ENCODE measurements at regions not wholly inside any gene's neighbourhood (a gene's known extent, or its start where the extent isn't known, plus 50 kb on each side); places are given as distances from the start of the nearest gene placed in this dataset.

DNA sequence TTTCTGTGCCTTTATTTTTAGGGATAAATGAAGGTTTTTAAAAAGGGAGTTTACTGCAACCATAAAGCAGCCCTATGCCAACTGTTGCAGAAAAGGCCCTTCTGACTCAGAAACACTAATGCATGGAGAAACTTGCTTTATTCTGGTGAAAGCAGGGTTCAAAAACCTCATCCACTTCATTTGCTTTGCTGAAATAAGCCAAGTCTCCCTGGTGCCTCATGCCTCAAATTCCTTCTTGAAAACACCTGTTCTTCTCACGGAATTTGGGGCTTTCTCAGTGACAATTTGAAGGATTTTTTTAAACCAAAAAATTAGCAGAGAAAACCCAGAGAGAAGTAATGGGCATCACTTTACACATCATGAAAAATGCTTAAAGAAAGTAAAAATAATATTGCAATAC lies 349.0 kb downstream of the PCDH7 start:
- DNase-seq, result no peak

DNA sequence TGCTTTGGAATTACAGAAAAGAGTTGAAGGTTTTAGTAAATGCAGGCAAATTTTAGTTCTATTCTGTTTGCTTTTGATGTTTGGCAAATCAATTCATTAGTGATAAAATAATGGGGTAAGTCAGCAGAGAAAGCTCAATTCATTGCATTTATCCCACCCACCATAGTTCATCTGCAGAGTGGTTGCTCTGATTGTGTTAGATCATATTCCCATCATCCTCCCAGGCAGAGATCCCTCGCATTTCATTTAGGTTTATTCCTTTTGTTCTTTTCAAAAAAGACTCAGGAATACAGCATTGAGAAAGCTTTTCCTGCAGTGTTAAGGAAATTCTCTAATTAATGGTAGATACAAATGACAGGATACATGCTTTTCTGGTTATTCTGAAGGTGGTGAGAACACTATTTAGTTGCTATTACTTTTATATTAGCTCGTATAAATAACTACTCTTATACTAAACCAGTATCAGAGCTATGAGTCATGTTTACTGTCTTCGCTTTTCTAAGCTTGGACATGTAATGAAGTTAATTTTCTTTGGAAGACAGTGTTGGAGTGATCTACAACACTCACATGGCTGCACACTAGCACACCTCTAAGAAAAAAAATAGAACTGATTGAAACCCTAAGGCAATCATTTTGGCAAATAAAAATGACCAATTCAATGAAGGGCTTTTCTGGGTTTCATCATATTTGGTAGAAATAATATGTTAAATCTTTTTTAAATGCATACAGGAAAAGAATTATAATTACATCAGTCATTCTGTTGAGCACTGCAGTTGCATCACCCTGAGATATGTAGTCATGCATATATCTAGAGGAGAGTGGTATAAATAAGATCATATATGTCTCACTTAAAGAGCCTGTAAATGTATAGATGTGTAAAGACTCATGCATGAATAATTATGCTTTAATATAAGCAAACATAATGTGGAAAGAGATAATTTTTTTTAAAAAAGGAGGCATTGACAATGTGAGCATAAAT lies 351.6 kb downstream of the PCDH7 start:
- no peak for DNase-seq

DNA sequence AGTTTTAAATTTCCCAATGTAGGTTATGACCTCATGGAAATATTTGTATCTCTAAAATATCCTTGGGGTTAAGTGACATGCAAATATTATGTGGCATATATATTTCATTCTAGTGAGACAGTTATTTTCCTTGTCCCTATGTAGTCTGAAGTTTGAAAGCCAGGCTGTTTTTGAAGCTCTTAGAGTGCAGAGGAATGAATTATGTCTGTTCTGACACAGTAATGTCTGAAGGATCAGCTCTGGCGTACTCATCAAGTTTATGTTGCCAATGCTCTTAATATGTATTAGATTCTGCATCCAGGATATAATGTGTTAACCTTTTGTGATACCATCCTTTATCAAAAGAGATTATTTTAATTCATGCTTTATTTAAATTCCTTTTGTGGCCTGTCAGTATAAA lies 355.8 kb downstream of the PCDH7 start:
- DNase-seq, result no peak

DNA sequence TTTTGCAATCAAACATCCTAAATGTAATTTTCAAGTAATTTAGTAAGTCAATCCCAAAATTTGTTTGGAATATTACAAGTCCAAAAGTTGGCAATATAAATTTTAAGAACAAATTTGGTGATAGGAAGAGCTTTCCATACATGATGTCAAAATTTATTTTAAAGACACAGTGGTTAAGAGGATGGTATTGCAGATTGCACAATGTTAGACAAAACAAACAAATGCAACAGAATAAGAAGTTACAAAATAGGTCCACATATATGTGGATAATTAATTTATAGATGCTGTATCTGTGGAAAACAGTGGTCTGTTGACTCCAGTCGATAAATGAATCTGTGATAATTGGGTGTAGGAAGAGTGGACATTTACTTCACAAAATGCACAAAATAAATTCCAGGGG lies 358.5 kb downstream of the PCDH7 start:
- DNase-seq, result no peak

DNA sequence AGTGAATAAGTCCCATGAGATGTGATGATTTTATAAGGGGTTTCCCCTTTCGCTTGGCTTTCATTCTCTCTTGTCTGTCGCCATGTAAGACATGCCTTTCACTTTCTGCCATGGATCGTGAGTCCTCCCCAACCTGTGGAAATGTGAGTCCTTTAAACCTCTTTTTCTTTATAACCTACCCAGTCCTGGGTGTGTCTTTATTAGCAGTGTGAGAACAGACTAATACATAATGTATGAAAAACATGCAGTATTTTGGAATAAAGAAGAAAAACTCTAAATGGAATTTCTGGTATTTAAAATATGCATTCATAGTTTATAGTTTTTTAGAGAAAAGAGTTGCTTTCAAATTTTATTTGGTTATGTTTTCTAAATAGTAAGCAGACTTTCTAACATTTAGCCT lies 360.7 kb downstream of the PCDH7 start:
- DNase-seq, result no peak

DNA sequence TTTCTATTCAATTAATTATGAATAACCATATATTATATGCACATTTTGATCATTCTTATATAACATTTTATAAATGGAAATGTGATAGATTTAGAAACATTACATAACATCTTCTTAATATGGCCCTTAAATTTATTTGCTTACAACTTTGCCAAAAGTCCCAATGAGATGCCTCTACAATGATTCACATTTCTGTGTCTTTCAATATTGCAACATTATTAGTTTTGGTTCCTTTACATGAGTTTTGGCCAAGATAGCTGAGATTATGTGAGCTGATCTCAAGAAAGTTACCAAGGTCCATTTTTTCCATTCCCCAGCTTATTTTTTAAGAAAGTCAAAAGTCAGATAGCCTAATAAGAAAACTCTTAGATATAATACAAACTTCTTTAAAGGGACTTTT lies 361.2 kb downstream of the PCDH7 start:
- no peak for DNase-seq

DNA sequence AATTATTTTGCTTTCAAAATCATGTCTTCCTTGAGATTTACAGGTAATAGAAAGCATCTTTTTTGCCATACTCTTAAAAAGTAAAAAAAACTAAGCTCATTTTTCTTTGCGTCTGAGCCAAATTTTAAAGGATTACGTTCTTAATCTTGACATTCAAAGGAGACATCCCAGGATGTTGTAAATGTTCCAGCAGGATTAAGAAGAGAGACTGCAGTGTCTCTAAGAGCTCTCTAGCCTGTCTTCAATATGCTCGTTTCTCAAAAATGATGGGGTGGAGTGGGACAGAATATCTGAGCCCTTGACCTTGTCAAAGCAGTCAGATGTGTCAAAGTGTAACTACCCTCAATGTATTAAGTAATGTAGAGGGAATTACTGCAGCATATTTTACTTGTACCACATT lies 363.3 kb downstream of the PCDH7 start:
- no peak for DNase-seq

DNA sequence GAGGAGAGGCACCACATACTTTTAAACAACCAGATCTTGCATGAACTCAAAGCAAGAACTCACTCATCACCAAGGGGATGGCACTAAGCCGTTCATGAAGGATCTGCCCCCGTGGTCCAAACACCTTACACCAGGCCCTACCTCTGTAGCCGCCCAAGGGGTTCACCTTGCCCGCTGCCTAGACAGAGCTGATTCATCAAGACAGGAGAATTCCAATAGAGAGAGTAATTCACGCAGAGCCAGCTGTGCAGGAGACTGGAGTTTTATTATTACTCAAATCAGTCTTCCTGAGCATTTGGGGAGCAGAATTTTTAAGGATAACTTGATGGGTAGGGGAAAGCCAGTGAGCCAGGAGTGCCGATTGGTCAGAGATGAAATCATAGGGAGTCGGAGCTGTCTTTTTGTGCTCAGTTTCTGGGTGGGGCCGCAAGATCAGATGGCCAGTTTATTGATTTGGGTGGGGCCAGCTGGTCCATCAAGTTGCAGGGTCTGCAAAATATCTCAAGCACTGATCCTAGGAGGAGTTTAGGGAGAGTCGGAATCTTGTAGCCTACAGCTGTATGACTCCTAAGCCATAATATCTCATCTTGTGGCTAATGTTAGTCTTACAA lies 364.7 kb downstream of the PCDH7 start:
- DNase-seq, result no peak

DNA sequence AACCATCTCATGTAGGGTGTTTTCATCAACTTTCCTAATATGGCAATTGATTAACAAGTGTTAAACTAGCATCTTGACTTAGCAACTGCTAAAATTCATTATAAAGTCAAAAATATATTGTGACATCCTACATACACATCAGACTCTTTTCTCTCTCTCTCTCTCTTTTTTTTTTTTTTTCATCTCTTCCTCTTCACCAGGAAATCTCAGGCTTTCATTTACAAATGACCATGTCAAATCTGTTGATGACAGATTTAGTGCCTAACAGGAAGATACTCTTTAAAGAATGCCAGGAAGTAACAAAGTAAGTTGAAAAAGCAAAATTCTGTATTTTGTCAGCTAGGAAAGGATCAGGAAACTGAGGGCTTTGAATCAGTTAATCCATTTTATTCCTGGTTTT lies 365.5 kb downstream of the PCDH7 start:
- DNase-seq, result no peak

DNA sequence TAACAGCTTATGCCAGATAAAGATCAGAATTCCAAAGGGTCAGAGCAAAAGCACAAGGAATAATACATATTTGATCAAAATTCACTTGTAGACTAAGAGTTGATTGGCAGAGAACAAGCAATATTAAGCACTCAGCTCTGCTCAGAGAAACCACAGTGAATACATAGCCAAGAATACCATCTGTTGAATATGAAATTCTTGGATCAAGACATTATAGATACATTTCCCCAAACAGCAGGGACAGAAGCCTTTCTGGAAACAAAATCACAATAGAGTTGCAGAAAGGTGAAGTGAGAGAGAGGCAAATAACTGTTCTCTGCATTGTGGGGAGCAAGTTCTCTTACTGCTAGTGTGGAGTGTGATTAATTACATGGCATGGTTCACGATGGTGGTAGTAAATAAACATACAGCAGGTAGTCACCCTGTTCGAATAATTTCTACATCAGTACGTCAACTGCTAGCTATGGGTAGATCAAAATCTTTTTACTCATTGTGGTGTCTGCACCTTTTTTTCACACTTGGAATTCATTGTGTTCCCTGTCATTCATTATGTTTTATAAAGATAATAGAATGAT lies 366.7 kb downstream of the PCDH7 start:
- DNase-seq, result no peak

DNA sequence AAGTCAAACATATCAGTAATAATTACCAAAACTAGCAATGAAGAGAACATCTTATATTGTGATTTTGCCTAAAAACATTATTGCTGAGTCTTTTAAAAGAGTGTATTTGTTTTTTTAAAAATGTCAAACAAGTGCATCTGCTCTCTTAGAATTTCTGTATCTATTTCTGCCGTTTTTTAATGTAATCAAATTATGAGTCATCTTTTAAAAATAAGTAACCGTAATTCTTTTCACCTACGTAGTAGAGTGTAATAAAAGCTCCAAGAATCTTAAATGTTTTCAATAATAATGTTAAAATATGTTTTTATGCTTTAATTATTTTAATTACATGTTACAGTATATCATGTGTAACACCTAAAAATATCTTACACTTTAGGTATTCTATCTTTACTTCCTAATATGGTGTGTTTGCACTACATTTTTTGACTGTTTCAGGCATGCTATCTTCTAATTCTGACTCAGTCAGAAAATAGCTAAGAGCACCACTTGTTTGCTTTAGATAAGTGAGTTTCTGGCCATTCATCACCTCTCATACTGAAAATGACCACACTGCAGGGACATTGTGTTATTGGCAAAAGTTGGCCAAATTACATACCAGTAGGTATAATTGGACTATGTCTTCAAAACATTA lies 368.5 kb downstream of the PCDH7 start:
- DNase-seq, result no peak

DNA sequence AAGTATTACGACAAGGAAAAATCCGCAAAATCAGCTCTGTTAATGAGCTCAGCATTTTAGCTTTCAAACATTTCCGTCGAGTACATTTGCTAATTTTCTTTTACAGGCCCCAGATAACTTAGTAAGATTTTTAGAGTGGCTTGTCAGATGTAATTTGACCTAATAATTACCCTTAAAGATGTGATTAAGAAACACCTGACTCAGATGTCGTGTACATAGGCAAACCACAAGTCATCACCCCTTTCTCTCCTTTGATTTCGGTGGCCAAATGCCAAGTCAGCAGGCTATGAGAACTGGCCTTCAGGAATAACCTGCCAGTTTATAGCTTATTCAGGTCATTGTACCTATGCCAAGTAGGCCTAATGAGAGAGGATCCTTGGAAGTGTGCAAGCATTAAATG lies 369.6 kb downstream of the PCDH7 start:
- DNase-seq, result peak; percentile 52

DNA sequence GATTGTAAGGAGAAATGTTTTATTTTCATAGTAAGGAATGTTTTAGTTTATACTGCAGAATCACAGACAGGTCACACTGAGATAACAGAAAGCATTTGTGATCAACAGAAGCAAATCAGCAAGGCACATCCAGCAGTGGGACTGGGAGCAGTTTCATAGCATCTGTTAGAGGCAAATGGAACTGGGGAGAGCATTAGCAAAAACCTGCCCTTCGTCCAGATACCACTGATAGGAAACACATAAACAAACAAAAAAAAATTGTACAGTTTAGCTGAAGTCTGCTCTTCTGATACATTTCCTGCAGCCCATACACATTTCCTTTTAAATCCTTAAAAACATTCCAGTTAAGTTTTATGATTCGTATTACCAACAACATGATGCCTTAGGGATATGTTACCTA lies 374.3 kb downstream of the PCDH7 start:
- DNase-seq, result no peak

DNA sequence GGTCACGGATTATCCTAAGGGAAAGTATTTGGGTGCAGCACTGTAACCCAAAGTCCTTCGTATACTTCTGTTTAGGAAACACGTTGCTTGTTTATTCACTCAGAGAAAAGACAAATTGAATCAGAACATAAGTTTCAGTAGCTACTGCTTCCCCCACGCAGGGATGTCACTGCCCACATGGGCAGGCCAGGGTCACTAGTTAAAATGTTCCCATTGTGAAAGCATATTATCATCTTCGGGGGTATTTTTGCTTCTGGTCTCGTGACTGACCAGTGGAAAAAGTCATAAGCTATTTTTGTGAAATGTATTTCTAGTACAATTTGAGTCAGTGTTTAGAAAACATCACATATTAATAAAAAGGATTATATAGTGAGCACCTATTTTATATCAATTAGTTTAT lies 377.8 kb downstream of the PCDH7 start:
- DNase-seq, result no peak

DNA sequence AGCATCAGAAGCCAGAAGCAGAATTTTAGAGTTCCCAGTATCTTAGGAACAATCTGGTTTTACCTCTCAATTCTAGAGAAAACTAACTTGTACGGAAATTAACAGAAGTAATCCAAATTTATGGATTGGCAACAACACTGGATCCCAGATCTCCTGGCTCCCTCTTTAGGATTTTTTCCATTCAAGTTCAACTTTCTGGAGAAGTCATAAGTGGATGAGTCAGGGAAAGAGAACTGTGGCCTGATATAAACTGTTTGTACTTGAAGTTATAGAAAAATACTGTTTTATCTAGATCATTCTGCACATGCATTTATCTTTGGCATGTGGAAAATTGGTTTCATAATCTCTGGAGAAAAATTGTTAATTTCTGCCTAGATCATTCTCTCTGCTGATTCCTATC lies 380.4 kb downstream of the PCDH7 start:
- DNase-seq, result no peak

DNA sequence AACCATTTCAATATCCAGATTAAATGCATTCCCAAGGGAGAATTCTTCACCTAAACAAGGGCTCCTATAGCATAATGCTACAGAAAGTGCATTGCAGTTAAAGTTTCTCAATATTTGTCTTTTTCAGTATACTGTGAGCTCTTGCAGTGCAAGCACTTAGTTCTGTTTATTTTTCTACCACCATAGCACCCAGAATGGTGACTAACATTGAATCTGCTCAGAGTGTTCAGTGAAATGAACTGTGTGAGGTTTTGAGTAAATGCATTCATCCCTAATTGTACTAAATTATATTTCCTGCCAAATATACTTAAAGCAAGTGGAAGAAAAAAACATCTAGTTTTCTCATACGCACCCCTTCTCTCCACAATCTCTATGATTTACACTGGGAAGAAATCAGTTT lies 383.9 kb downstream of the PCDH7 start:
- DNase-seq, result no peak

DNA sequence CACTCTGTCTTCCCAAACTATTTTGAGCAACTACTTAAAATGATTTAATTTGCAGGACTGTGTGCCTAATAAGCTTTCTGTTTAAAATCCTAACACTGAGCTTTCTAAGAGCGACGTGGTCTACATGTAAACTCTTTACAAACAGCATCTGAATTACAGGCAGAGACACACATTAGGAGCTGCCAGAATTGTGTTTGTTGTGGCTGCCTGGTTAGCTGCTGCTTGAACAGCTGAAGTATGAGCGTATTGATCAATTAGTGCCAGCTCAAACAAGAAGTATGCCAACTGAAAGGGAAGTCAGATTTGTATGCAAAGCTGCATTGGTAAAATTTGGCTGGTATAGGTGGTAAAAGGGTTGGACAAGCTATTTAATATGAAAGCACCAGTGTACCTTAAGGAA lies 384.4 kb downstream of the PCDH7 start:
- DNase-seq, result peak; percentile 76

DNA sequence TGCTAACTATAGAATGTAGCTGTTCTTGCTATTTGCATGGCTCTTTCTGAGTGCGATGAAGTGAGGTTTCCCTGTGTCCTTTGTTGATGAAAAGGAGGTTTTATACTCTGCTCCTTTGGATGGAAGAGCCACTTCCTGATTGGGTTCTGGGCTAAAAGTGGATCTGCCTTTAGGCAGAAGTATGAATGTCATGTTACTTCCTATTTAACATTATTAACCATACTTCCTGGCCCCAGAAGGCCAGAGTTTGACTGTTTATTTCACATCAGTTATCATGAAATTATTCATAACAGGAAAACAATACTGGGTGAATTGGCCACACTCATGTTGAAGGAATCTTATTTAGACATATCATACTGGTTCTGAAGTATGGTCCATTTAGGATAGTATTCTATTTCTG lies 386.2 kb downstream of the PCDH7 start:
- DNase-seq, result no peak

DNA sequence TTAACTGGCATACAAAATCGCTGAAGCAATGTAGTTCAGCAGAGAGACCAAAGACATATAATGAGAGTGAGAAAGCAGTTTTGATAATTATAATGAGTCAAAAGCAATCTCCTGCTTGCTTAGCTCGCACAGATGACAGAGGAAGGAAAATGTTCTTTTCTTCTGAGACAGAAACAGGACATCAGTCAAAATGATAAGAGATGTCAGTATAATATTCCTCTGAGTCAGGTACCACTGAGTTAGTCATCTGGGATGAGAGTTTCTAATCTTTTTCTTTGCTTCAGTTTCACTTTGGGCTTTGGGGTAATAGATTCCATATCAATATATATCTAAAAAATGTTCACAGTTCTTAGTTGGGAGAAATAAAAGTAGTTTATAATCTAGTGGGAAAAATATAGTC lies 387.2 kb downstream of the PCDH7 start:
- DNase-seq, result no peak

DNA sequence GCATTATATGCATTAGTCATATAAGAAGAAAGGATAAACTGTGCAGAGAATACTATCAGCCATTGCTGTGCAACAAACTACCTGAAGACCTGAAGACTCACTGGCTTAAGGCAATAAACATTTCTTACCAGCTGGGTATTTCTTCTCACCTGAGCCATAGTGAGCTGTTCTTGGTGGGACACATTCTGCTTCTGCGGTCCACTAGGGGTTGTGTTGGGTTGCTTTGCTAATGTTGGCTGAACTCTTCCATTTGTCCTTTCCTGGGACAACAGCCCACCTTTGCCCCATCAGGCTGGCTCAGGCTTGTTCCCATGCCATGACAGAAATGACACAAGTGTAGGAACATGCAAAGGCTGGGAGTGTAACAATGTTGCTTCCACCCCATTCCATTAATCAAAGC lies 388.6 kb downstream of the PCDH7 start:
- DNase-seq, result no peak

DNA sequence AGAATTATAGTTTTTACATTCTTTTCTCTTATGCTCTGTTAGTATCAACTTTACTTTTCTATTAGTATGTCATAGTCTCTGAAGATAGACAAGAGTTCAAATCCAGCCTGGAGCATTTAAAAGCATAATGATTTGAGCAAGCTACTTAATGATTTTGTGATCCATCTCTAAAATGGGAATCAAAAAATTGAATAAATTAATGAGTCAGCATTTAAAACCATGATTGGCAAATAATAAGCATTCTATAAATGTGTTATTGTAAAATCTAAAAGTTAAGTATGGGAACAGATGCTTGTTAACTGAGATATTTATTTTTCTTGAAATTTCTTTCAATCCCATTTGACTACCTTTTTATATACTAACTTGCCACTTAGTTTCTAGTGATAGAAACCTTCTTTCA lies 391.6 kb downstream of the PCDH7 start:
- no peak for DNase-seq

DNA sequence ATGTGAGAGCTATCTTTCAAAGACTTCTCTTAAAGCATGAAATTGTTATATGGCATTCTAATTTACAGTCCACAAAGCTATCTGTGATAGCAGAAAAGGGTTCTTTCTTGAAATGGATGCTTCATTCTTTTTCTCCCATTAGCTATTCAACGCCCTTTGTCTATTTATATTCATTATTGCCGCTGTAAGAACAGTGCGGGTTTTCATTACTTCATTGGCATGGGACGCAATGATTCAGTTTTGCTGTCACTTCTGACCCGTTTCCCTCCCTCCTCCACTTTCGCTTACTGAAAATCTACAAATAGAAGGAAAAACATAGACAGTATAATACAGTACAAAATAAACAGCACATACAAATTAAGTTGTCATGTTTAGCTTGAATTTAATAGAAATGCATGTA lies 394.6 kb downstream of the PCDH7 start:
- no peak for DNase-seq

DNA sequence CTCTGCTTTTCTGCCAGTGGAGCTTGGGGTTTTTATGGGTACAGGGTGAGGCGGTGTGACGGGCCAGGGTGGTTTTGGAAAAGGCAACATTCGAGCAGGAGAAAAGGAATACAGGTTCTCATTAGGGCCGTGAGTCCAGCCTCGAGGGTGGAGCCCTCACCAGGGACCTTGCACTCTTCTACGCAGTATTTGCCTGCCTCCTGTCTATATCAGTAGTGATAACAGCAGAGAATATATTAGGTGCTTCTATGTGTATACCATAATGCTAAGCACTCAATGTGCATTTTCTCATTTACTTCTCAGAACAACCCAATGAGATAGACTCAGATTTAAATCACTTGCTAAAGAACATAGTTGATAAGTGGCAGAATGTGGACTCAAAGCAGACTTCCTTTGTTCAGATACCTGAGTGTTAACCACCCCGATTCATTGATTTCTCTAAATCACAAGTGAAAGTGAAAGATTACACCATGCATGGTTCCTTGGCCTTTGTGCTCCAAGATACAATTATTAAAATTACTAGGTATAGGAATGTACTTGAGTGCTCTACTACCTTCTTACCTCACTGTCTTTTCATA lies 403.9 kb downstream of the PCDH7 start:
- DNase-seq, result no peak

Measured in NCI-H2029 treated with DMSO at 0.1 percent for 48 hours (cell line).